ENCODE measurements at regions not wholly inside any gene's neighbourhood (a gene's known extent, or its start where the extent isn't known, plus 50 kb on each side); places are given as distances from the start of the nearest gene placed in this dataset.

GRCh38 chr7:46933596-46933995, 648.3 kb downstream of the TNS3 start:
- DNase-seq (no peak), ATAC-seq (ENCODE audit: low read depth) (no peak)
- no peaks in the 10 kb centered on the region for H3K36me3 ChIP-seq (ENCODE audit: control insufficient read depth, insufficient read depth, low read length)
- H2AK5ac ChIP-seq (ENCODE audit: low read depth, low read length) = no peak overlapping the region
- peaks cover 9% of the 10 kb centered on the region for H3K9me1 ChIP-seq (ENCODE audit: insufficient read depth, low read length)
- ChIA-PET POLR2A (ENCODE audit: unreplicated experiment) (no interaction called here), CTCF (no interaction called here)
- H2AFZ ChIP-seq (replicated peaks; ENCODE audit: low read length, poor library complexity) = no peak overlapping the region
- H3K27ac ChIP-seq (ENCODE audit: insufficient read depth, low read length) = peak overlapping the region; percentile 22; the same call in 1 of the 2 replicates
- H4K5ac ChIP-seq (ENCODE audit: low read depth, low read length) = no peak overlapping the region
- no peak overlapping the region for H3K14ac ChIP-seq (replicated peaks; ENCODE audit: low read depth, low read length)
- no peak overlapping the region for H2BK15ac ChIP-seq (ENCODE audit: low read depth, low read length)
- H3K56ac ChIP-seq (ENCODE audit: extremely low read depth, insufficient read depth, low read length) = no peak overlapping the region
- H2BK20ac ChIP-seq (ENCODE audit: low read depth, low read length) = peak overlapping the region; percentile 5; the same call in 1 of the 2 replicates
- H4K91ac ChIP-seq (ENCODE audit: insufficient read depth, low read depth, low read length) = no peak overlapping the region
- no peak overlapping the region; a peak in 1 of 4 replicates for H4K8ac ChIP-seq (ENCODE audit: low read depth in 2 of 2, low read length in 2 of 2)
- H3K79me1 ChIP-seq (ENCODE audit: low read depth in 1 of 2, low read length in 2 of 2) = no peaks in the 10 kb centered on the region
- no peak overlapping the region for H3K4me3 ChIP-seq (ENCODE audit: insufficient read depth, low read depth, low read length)
- H3K4me2 ChIP-seq (ENCODE audit: low read depth, low read length) = no peak overlapping the region
- peaks cover 13% of the 10 kb centered on the region; the same call in 1 of the 2 replicates for H3K4me1 ChIP-seq (ENCODE audit: control insufficient read depth, insufficient read depth, low read length)
- H3K18ac ChIP-seq (ENCODE audit: low read depth, low read length) = no peak overlapping the region; the same call in 1 of the 2 replicates
- no peak overlapping the region for H2AK9ac ChIP-seq (replicated peaks; ENCODE audit: low read depth, low read length, poor library complexity)
- peak overlapping the region; percentile 62 for H2BK5ac ChIP-seq (ENCODE audit: low read depth, low read length, poor library complexity, severe bottlenecking)
- peak overlapping the region; percentile 38; the same call in 1 of the 2 replicates for H2BK120ac ChIP-seq (ENCODE audit: low read depth, low read length)
- peak; percentile 62 for TF ChIP-seq CEBPB (IDR thresholded peaks at IDR 0.05; ENCODE audit: low read depth, low read length)
- TF ChIP-seq, protein P1, sequence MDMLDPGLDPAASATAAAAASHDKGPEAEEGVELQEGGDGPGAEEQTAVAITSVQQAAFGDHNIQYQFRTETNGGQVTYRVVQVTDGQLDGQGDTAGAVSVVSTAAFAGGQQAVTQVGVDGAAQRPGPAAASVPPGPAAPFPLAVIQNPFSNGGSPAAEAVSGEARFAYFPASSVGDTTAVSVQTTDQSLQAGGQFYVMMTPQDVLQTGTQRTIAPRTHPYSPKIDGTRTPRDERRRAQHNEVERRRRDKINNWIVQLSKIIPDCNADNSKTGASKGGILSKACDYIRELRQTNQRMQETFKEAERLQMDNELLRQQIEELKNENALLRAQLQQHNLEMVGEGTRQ (IDR thresholded peaks at IDR 0.05; ENCODE audit: low read depth, low read length) = no peak
- TF ChIP-seq NFE2L2 (IDR thresholded peaks at IDR 0.05; ENCODE audit: low read depth, low read length) = no peak
- TF ChIP-seq RFX5 (IDR thresholded peaks at IDR 0.05; ENCODE audit: low read depth, low read length) = no peak
- no peaks in the 10 kb centered on the region for H3K9me3 ChIP-seq (ENCODE audit: control insufficient read depth, insufficient read depth, low read length)
- no TSS peak for BruUV-seq (replicated peaks)
- no peaks in the 10 kb centered on the region for H3K27me3 ChIP-seq (ENCODE audit: control insufficient read depth, insufficient read depth, low read length)
- in situ Hi-C loops (cut with MboI; ENCODE audit: low sequenced_read_pairs) = loop anchor here (10.0 to 25.0 kb wide), 2 partner anchors 549 to 1021 kb away; partner anchors contain the start of gene IGFBP3
- dilution Hi-C loops (cut with HindIII; ENCODE audit: low sequenced_read_pairs, unreplicated experiment) = no loop called here
- 0 out of 2 replicates have a peak overlapping the region, but pooled peaks have one; percentile 24 for H3K23ac ChIP-seq (ENCODE audit: low read depth, low read length)
- H3K4ac ChIP-seq (ENCODE audit: low read depth, low read length) = no peak overlapping the region
- no CpG with 5 or more reads among the region's 4 CpGs for WGBS, 2 experiments (ENCODE audit: extremely low coverage in 2 of 2, insufficient read length in 1 of 2)
- no peaks in the 10 kb centered on the region for H4K20me1 ChIP-seq (ENCODE audit: insufficient read depth, low read length)
- intact Hi-C loops (cut with micrococcal nuclease) = loop anchor here (2.0 to 10.0 kb wide), 5 partner anchors 154 to 1011 kb away; no protein-coding TSS in a partner anchor
- no peak overlapping the region for H3K9ac ChIP-seq (ENCODE audit: low read depth, low read length)

Measured in IMR-90 (cell line).